ENCODE measurements at regions not wholly inside any gene's neighbourhood (a gene's known extent, or its start where the extent isn't known, plus 50 kb on each side); places are given as distances from the start of the nearest gene placed in this dataset.
A peak's percentile ranks its signal among the peaks of the same experiment; 100 is the strongest.
"Not testable (repeated sequence)": the region's sequence is repeated elsewhere in the genome, so short reads cannot be mapped to it uniquely, and the experiment has no call there.

- no peak for DNase-seq (ENCODE audit: low read depth in 4 of 4, low spot score in 3 of 4)
Measured at GRCh38 chr10:78645975-78646374, 422.8 kb upstream of the ZMIZ1 start.

- DNase-seq (ENCODE audit: low read depth in 4 of 4, low spot score in 3 of 4), result no peak
Measured at GRCh38 chr10:78648256-78648860, 420.4 kb upstream of the ZMIZ1 start.

GRCh38 chr10:78649429-78649828 is 419.3 kb upstream of the ZMIZ1 start:
- no peak for DNase-seq (ENCODE audit: low read depth in 4 of 4, low spot score in 3 of 4)

- DNase-seq (ENCODE audit: low read depth in 4 of 4, low spot score in 3 of 4), result no peak
Measured at GRCh38 chr10:78650122-78650521, 418.6 kb upstream of the ZMIZ1 start.

GRCh38 chr10:78651287-78651686 is 417.5 kb upstream of the ZMIZ1 start:
- no peak for DNase-seq (ENCODE audit: low read depth in 4 of 4, low spot score in 3 of 4)

GRCh38 chr10:78653555-78653954 is 415.2 kb upstream of the ZMIZ1 start:
- no peak for DNase-seq (ENCODE audit: low read depth in 4 of 4, low spot score in 3 of 4)

- DNase-seq (ENCODE audit: low read depth in 4 of 4, low spot score in 3 of 4), result no peak
Measured at GRCh38 chr10:78654047-78654590, 414.6 kb upstream of the ZMIZ1 start.

GRCh38 chr10:78655979-78656378 is 412.8 kb upstream of the ZMIZ1 start:
- DNase-seq (ENCODE audit: low read depth in 4 of 4, low spot score in 3 of 4), result no peak

- peak; percentile 67 to 84 (median 72) for DNase-seq (ENCODE audit: low read depth in 4 of 4, low spot score in 3 of 4)
Measured at GRCh38 chr10:78656417-78657162, 412.2 kb upstream of the ZMIZ1 start.

- no peak for DNase-seq (ENCODE audit: low read depth in 4 of 4, low spot score in 3 of 4)
Measured at GRCh38 chr10:78657163-78657861, 411.5 kb upstream of the ZMIZ1 start.

- no peak for DNase-seq (ENCODE audit: low read depth in 4 of 4, low spot score in 3 of 4)
Measured at GRCh38 chr10:78657862-78658165, 411.0 kb upstream of the ZMIZ1 start.

GRCh38 chr10:78658645-78659597 is 409.8 kb upstream of the ZMIZ1 start:
- no peak for DNase-seq (ENCODE audit: low read depth in 4 of 4, low spot score in 3 of 4)

- no peak for DNase-seq (ENCODE audit: low read depth in 4 of 4, low spot score in 3 of 4)
Measured at GRCh38 chr10:78659598-78659967, 409.2 kb upstream of the ZMIZ1 start.

GRCh38 chr10:78660446-78661106 is 408.2 kb upstream of the ZMIZ1 start:
- no peak for DNase-seq (ENCODE audit: low read depth in 4 of 4, low spot score in 3 of 4)

GRCh38 chr10:78663721-78664120 is 405.0 kb upstream of the ZMIZ1 start:
- no peak for DNase-seq (ENCODE audit: low read depth in 4 of 4, low spot score in 3 of 4)

- DNase-seq (ENCODE audit: low read depth in 4 of 4, low spot score in 3 of 4), result no peak
Measured at GRCh38 chr10:78664929-78665553, 403.7 kb upstream of the ZMIZ1 start.

GRCh38 chr10:78672918-78673317 is 395.8 kb upstream of the ZMIZ1 start:
- DNase-seq (ENCODE audit: low read depth in 4 of 4, low spot score in 3 of 4), result no peak

- not testable (repeated sequence) for DNase-seq (ENCODE audit: low read depth in 4 of 4, low spot score in 3 of 4)
Measured at GRCh38 chr10:78681141-78681540, 387.6 kb upstream of the ZMIZ1 start.

GRCh38 chr10:78681986-78682385 is 386.8 kb upstream of the ZMIZ1 start:
- DNase-seq (ENCODE audit: low read depth in 4 of 4, low spot score in 3 of 4), result not testable (repeated sequence)

- DNase-seq (ENCODE audit: low read depth in 4 of 4, low spot score in 3 of 4), result no peak
Measured at GRCh38 chr10:78684947-78685346, 383.8 kb upstream of the ZMIZ1 start.

Measured in left renal pelvis (tissue), 4 donors.